Endothelial cell of umbilical vein (primary cell): ENCODE measurements at regions not wholly inside any gene's neighbourhood (a gene's known extent, or its start where the extent isn't known, plus 50 kb on each side); places are given as distances from the start of the nearest gene placed in this dataset.
"Not testable (repeated sequence)": the region's sequence is repeated elsewhere in the genome, so short reads cannot be mapped to it uniquely, and the experiment has no call there.

Source experiments
- EZH2 ChIP-seq: IDR thresholded peaks from 2 replicates; pipeline ENCODE4 v1.6.1; 2012; ENCODE audit warnings: borderline replicate concordance, low read depth, mild to moderate bottlenecking, moderate library complexity, low read length, inconsistent platforms; ENCODE audit not compliant: severe bottlenecking
- MAX ChIP-seq: IDR thresholded peaks from 2 replicates; pipeline ENCODE4 v1.6.1; 2011; ENCODE audit not compliant: insufficient read depth, insufficient read length
- POLR2A ChIP-seq: IDR thresholded peaks from 2 replicates; pipeline ENCODE4 v1.6.1; 2012; ENCODE audit warnings: low read depth, mild to moderate bottlenecking, control low read depth, low read length
- TF ChIP-seq, protein P1 (sequence below), 2 donors: IDR thresholded peaks; 1 replicate in 1 of 2; 2 replicates in 1 of 2; pipeline ENCODE4 v1.5.1; 2011; ENCODE audit warnings: low read length in 2 of 2, mild to moderate bottlenecking in 2 of 2, moderate library complexity in 2 of 2, control low read depth in 1 of 2, inconsistent platforms in 1 of 2, low read depth in 1 of 2; ENCODE audit not compliant: insufficient read depth in 1 of 2; ENCODE audit errors: extremely low read depth in 1 of 2

- TF ChIP-seq, protein P1, sequence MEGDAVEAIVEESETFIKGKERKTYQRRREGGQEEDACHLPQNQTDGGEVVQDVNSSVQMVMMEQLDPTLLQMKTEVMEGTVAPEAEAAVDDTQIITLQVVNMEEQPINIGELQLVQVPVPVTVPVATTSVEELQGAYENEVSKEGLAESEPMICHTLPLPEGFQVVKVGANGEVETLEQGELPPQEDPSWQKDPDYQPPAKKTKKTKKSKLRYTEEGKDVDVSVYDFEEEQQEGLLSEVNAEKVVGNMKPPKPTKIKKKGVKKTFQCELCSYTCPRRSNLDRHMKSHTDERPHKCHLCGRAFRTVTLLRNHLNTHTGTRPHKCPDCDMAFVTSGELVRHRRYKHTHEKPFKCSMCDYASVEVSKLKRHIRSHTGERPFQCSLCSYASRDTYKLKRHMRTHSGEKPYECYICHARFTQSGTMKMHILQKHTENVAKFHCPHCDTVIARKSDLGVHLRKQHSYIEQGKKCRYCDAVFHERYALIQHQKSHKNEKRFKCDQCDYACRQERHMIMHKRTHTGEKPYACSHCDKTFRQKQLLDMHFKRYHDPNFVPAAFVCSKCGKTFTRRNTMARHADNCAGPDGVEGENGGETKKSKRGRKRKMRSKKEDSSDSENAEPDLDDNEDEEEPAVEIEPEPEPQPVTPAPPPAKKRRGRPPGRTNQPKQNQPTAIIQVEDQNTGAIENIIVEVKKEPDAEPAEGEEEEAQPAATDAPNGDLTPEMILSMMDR (IDR thresholded peaks at IDR 0.05; ENCODE audit: extremely low read depth in 1 of 2, insufficient read depth in 1 of 2, low read depth in 1 of 2, low read length in 2 of 2): not testable (repeated sequence)
- TF ChIP-seq POLR2A, EZH2, MAX: not testable (repeated sequence)
Measured at GRCh38 chr1:81245084-81245715, 555.5 kb upstream of the ADGRL2 start.
